Heart left ventricle (tissue), 13 donors: ENCODE measurements at regions not wholly inside any gene's neighbourhood (a gene's known extent, or its start where the extent isn't known, plus 50 kb on each side); places are given as distances from the start of the nearest gene placed in this dataset.

Experiments used
- CTCF ChIP-seq, 12 donors: fragments of 200-600 bp; sonication (generic) in 4 of 12; IDR thresholded peaks; one replicate each; pipeline versions ENCODE4 v1.5.0 to v1.8.0; 2018 to 2022; ENCODE audit warnings: antibody characterized with exemption in 12 of 12, mild to moderate bottlenecking in 5 of 12
- POLR2A ChIP-seq, 2 donors: fragments of 450-650 bp; IDR thresholded peaks; one replicate each; pipeline ENCODE4 v1.6.1; 2017; ENCODE audit warnings: antibody characterized with exemption in 2 of 2, mild to moderate bottlenecking in 2 of 2, moderate library complexity in 2 of 2
- donor health status: ischemic (EF 13 %, LVEDD 7.1; RV severe dilation, severe dysfunction).
- donor health status: DM: no; HTN: yes; CAD: no.
- donor health status: DM: no; HTN: no; CAD: no.
- donor health status: ischemic (EF 25% LVEDD 6.9; RV normal size, moderate dysfunction).
- donor health status: ischemic (EF 25% LVEDD 5.7; RV mildly dilated, moderate dysfunction).
- donor health status: ischemic (EF 35%, LVEDD 5.7; RV mildly dilated, moderate dysfunction).
- donor health status: nonischemic (EF 11% LVEDD 7.7; RV severe dilation, severe dysfunction).
- donor health status: DM: yes; HTN: yes; CAD: no.
- donor health status: PGD.
- donor health status: ischemic (EF 29% LVEDD 5.4; RV normal size, mild dysfunction).
- donor health status: nonischemic (EF 23%, LVEDD 6.1; RV moderate dilation, normal function).

GRCh38 chr2:128528133-128528532 is 209.5 kb upstream of the HS6ST1 start:
- TF ChIP-seq CTCF (IDR thresholded peaks at IDR 0.05) (no peak), POLR2A (IDR thresholded peaks at IDR 0.05) (no peak)
